AG04449 (cell line): ENCODE measurements at regions not wholly inside any gene's neighbourhood (a gene's known extent, or its start where the extent isn't known, plus 50 kb on each side); places are given as distances from the start of the nearest gene placed in this dataset.

Source experiments
- CTCF ChIA-PET: fragments of 350-600 bp; formaldehyde crosslinking; extraction: SDS; loops from one replicate; lab custom pipeline; 2021; ENCODE audit warnings: antibody characterized with exemption; lab: Yijun Ruan, JAX
- POLR2A ChIA-PET: fragments of 400-600, 350-600 bp; formaldehyde crosslinking; extraction: SDS; loops from one replicate; lab custom pipeline; 2020; ENCODE audit warnings: antibody characterized with exemption, inconsistent platforms; lab: Yijun Ruan, JAX
- DNase-seq: peaks from one replicate; pipeline ENCODE4 v3.0.0-alpha.2; 2010; ENCODE audit warnings: low read depth, low spot score
- H3K4me3 ChIP-seq: 2 replicates; pipeline ENCODE4 v1.5.1; 2011; ENCODE audit warnings: low read depth, mild to moderate bottlenecking, control low read depth, low read length
- TF ChIP-seq, protein P1 (sequence below): IDR thresholded peaks from one replicate; pipeline ENCODE4 v1.5.1; 2011; ENCODE audit warnings: mild to moderate bottlenecking, moderate library complexity, low read length, control low read depth, inconsistent platforms; ENCODE audit not compliant: insufficient read depth; ENCODE audit errors: missing control alignments

DNA sequence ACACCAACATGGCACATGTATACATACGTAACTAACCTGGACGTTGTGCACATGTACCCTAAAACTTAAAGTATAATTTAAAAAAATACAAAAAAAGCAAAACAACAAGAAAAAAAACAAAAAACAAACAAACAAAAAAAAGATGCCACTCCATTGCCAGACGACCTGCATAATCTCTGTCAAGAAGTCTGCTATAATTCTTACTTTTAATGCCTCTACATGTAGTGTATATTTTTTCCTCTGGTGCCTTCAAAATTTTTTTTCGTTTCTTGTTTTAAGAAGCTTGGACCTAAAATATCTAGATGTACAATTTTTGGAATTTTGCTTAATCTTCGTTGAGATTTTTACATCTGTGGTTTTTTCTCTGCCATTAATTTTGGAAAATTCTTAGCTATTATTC lies 235.6 kb upstream of the ZNF521 start:
- TF ChIP-seq, protein P1, sequence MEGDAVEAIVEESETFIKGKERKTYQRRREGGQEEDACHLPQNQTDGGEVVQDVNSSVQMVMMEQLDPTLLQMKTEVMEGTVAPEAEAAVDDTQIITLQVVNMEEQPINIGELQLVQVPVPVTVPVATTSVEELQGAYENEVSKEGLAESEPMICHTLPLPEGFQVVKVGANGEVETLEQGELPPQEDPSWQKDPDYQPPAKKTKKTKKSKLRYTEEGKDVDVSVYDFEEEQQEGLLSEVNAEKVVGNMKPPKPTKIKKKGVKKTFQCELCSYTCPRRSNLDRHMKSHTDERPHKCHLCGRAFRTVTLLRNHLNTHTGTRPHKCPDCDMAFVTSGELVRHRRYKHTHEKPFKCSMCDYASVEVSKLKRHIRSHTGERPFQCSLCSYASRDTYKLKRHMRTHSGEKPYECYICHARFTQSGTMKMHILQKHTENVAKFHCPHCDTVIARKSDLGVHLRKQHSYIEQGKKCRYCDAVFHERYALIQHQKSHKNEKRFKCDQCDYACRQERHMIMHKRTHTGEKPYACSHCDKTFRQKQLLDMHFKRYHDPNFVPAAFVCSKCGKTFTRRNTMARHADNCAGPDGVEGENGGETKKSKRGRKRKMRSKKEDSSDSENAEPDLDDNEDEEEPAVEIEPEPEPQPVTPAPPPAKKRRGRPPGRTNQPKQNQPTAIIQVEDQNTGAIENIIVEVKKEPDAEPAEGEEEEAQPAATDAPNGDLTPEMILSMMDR: no peak
- no peak overlapping the region for H3K4me3 ChIP-seq
- DNase-seq: no peak
- POLR2A ChIA-PET: no interaction called here
- CTCF ChIA-PET: no interaction called here

DNA sequence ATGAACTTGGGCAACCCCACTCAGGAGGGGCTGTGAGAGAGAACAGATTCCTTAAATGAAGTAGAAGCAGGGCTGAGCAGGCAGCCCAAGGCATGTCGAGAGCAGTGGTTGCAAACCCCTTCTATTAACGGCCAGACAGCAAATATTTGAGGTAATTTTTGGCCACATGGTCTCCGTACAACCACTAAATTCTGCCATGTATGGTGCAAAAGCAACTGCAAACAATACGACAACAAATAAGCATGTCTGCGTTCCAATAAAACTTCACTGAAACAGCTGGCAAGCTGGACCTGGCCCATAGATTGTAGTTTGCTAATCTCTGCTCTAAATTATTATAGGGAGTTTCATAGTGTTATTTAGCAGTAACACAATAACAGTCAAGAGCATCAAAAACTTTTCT lies 217.0 kb upstream of the ZNF521 start:
- H3K4me3 ChIP-seq: no peak overlapping the region
- DNase-seq: no peak
- TF ChIP-seq, protein P1: no peak
- ChIA-PET POLR2A (no interaction called here), CTCF (interaction anchor here (1.5 kb wide), 1 partner anchor 264 kb away, joined by 3 read pairs; no protein-coding TSS in a partner anchor)

DNA sequence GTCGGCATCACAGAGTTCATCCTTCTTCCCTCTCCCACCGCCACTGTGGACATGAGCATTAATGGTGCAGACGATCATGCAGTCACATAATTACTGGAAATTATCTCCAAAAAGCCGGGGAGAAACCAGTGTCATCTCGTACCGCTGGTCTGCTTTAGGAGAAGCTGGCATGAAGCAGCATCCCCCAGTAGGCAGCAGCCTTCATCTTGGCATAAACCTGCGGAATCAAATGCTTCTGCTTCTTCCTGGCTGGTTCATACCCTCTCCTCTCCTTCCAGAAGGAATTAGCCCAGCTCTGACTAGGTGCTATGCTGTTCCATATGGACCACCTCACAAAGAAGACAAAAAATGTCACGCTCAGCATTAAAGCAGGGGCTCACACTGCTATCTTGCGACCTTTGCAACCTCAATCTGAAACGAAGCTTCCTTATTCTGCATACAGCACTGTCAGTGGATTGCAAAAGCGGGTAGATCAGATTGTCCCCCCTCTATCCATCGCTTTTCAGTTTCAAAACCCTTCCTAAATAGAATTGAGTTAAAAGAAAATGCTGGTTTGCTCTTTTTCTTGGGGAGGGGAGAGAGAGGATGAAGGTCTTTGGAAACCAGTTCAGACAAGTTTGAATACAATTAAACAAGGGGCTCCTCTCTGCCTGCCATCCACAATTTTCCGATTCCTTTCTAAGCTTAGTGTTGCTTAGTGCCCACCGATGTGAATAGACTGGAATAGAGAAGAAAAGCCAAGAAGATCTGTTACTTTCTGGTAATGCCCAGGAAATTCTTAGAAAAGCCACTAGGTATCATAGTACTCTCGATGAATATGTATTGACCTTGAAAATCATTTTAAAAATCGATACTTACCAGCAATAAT lies 212.1 kb upstream of the ZNF521 start:
- TF ChIP-seq, protein P1: no peak
- no peak overlapping the region for H3K4me3 ChIP-seq
- no peak for DNase-seq
- ChIA-PET CTCF (interaction anchor here (1.1 to 1.9 kb wide), 2 partner anchors 268 to 333 kb away, joined by 4 to 14 read pairs; no protein-coding TSS in a partner anchor), POLR2A (no interaction called here)

DNA sequence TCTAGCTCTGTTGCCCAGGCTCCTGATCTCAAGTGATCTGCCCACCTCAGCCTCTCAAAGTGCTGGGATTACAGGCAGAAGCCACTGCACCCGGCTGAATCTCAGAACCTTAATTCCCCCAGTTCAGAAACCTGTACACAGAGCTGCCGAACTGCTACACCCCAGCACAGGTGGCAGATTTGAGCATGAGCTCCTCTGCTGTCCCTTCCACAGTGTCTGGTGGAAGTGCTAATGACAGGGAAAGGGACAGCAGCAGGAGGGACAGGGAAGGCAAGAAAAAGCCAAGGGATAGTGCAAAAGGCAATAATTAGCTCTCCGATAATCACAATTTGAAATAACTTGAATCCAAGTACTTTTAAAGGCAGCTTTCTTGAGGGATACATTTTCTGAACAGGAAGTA lies 211.4 kb upstream of the ZNF521 start:
- ChIA-PET CTCF (interaction anchor here (1.1 to 1.9 kb wide), 2 partner anchors 269 to 333 kb away, joined by 4 to 14 read pairs; no protein-coding TSS in a partner anchor), POLR2A (no interaction called here)
- no peak for DNase-seq
- H3K4me3 ChIP-seq: no peak overlapping the region
- TF ChIP-seq, protein P1: no peak

DNA sequence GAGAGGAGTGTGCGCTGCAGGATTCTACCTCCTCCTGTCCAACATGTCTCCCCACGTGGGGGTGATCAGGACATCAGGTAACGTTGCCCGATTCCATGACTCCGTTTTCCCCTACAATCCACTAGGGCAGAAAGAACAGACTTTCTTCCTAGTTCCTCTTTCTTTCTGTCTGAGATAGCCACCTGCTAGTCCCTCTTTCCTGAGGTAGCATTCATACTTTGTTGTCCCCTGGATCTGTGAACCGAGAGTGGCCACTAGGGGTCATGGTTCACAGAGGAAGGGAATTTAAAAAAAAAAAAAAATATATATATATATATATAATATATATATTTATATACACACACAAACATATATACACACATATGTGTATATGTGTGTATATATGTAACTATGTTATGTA lies 210.0 kb upstream of the ZNF521 start:
- CTCF ChIA-PET: no interaction called here
- DNase-seq: no peak
- H3K4me3 ChIP-seq: no peak overlapping the region
- TF ChIP-seq, protein P1: peak; percentile 13
- POLR2A ChIA-PET: no interaction called here

DNA sequence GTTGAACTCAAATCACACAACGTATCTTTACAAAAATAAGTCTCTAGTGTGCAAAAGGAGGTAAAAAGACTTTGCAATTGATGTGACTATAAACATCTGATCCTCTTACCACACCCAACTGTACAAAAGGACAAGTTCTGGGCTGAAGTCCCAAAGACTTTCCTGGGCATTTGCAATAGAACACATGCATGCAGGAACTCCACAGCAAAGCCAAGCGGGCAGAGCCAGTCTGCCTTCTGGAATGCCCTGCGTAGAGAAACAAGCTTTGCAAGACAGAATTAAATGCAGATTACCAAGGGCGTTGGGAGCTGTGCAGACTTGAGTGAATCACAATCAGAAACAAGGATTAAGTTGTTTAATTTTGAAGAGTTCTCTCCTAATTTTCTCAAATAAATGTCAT lies 208.4 kb upstream of the ZNF521 start:
- DNase-seq: no peak
- H3K4me3 ChIP-seq: no peak overlapping the region
- CTCF ChIA-PET: interaction anchor here (0.9 to 1.1 kb wide), 4 partner anchors 120 to 336 kb away, joined by 3 to 14 read pairs (median 4); no protein-coding TSS in a partner anchor
- TF ChIP-seq, protein P1: no peak
- POLR2A ChIA-PET: no interaction called here
